Activated gamma-delta T cell treated with Interleukin-2 at 50 U/mL for 16 hours (primary cell): ENCODE measurements at regions not wholly inside any gene's neighbourhood (a gene's known extent, or its start where the extent isn't known, plus 50 kb on each side); places are given as distances from the start of the nearest gene placed in this dataset.
"Not testable (repeated sequence)": the region's sequence is repeated elsewhere in the genome, so short reads cannot be mapped to it uniquely, and the experiment has no call there.

Source experiments
- DNase-seq: peaks from one replicate; pipeline ENCODE4 v3.0.0-alpha.2; 2020

DNA sequence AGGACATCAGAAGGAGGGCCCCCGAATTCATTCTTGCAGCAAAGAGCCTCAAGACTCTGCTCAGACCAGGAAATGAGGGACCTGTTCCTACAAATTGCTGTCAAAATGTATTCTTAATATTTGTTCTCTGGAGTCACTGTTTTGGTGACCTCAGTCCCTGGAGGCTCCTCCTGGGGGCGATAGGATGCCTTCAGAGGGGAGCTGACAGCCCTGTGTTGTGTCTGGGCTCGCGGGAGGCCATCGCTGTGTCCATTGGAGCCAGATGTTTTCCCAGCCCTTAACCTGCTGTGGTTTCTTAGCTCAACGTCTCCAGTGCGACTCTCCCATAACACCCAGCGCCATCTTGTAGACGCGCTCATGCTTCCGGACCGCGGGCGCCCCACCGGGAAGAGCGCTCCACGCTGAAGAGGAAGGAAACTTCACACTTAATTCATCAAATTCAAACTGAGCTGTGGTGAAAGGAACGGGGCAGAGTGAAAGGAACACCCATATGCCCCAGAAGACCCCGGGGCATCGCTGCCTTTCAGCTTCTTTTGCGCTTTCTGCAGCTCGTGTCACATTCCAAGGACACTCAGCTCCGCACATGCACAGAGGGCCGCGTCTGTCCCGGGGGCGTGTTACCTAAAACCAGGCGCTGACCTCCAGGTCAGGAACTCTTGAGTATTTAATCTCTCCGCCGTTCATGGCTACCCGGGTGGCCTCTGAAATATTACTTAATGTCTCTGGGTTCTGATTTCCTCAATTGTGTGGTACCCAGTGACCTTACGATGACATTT, 112.3 kb upstream of the GDNF start:
- DNase-seq: no peak

DNA sequence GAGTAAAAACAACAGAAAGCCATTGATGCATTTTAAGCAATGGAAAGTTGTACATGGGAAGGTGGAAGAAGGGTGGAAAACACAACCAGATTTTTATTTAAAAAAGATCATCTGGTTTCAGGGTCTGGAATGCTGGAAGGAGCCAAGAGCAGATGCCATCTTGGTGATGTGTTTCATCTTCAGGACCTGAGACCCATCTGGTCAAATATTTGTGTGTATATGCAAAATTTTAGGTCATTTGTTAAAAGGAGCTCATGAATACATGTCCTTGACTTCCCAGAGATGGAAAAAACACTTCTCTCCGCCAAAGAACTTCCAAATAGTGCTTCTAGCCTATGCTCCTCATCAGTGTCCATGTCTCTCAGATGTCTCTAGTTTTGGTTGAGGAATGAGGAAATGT, 110.6 kb upstream of the GDNF start:
- no peak for DNase-seq

DNA sequence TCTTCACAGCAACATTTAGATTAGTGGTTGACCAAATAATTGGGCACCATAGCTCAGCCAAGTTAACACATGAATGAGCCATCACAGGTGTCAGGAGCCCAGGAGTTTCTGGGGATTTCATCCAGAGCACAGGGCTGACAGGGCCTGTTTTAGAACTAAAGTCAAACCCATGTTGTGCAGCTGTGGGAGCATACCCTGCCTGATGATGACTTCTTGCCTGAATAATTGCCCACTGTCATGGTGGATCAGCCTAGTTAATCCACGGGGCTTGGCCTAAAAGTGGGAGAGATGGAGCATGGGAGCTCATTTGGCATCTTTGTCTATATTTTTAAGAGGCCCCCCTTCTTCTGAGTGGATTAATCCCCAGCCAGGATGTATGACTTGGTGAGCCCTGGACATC, 105.6 kb upstream of the GDNF start:
- no peak for DNase-seq

DNA sequence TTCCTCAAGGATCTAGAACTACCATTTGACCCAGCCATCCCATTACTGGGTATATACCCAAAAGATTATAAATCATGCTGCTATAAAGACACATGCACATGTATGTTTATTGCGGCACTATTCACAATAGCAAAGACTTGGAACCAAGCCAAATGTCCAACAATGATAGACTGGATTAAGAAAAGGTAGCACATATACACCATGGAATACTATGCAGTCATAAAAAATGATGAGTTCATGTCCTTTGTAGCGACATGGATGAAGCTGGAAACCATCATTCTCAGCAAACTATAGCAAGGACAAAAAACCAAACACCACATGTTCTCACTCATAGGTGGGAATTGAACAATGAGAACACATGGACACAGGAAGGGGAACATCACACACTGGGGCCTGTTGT, 103.3 kb upstream of the GDNF start:
- DNase-seq: not testable (repeated sequence)

DNA sequence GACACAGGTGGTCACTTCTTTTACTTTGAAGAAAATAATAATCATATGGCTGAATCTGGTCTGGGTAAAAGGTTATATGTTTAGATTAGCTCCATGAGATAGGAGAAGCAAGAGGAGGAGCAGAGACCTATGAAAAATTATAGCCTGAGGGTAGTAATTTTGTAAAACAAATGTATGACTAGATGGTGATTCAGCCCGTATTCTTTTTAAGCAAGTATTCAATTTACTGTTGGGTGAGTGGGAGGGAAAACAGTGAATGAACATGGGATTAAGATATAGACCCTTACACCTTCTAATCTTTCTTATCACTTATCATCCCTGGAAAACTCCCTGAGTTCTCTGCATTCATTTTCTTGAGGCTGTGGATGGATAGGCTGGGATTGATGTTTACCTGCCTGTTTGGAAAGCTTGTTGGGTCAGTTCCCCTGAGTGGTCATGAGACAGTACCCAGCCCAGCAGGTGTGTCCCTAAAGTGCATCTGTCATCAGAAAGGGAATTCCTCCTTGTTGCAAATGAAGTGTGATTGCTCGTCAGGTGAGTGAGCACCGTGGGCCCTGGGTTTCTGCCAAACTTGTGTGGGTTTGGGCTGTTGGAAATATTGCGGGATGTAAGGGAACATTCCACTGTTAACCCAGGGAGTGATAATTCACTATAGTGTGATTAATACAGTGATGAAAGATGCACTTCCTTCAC, 101.2 kb upstream of the GDNF start:
- DNase-seq: no peak

DNA sequence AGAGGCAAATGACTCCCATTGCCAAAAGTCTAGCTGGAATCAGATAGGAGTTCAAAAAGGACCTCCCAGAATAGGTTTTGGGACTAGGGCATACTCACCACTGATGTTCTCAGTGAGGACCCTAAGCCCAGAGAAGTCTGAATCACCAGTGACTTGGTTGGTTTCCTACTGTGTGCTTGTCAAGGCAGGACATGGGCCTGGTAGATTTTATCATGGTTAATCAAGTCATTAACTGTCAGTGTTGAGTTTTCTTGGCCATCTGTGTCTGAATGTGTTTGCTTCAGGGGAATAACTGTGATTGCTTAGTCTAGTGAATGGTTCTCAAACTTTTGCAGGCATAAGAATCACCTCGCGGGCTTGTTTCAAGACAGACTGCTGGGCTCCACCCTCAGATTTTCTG, 99.0 kb upstream of the GDNF start:
- no peak for DNase-seq

DNA sequence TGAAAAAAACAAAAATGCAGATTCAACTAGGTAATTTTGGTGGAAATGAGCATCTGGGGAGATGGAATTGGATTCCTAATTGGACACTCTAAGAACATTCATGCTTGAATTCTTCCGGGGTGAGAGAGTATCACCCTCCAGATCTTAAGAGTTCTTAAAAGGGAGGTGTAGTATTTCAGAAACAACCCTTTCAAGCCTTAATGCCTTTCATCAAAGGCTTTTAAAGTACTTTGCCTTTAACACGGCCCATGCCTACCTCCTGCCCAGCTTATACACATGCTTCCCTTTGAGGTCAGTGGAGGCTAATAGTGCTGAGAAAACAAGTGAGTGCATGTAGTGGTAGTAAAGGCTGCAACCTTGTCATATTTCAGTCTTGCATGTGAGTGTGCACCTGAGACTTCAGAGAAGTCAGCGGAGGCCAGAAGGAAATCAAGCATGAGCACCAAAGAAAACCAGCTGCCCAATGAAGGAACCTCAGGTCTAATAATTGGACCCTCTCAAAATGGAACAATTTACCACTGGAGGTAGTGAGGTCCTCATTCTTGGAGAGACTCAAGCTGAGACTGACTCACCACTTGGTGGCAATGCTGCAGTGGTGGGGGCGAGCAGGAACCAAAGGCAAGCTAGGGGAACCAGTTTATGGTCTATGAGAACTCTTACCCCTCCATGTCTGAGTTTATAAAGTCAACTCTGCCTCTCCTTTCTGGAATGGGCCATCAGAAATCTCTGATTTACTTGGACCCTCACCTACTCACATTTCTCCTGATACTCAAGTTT, 98.4 kb upstream of the GDNF start:
- DNase-seq: no peak

DNA sequence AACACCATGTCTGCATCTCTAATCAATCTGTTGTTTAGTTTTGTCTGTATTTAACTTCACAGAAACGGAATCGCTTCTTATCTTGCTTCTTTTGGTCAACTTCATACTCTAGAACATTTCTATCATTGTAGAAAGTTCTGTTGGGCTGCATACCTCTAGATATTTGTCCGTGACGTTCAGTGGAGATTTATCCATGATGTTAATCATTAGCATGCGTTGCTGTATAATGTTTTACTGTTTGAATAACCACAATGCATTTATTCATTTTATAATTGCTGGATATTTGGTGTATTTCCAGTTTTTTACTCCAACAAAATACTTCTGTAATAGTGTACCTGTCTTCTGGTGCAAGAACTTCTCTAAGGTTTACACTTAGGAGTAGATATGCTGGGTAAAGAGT, 96.2 kb upstream of the GDNF start:
- DNase-seq: no peak

DNA sequence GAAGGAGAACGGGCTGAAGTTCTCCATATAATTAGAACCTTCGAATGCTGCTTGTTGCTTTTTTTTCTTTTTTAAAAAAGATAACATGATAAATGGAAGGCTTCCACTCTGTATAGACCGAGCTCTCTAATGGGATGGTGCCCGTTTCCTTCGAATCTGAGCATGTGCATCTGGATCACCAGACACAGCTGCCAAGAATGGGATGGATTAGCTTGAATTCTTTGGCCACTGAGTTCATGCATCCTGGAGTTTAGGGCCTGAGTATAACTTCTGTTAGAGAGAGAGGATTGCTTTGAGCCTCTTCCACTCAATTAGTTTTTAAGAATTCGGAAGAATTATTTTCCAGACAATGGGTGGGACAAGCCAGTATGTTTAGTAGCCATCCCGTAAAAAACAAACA, 93.7 kb upstream of the GDNF start:
- no peak for DNase-seq

DNA sequence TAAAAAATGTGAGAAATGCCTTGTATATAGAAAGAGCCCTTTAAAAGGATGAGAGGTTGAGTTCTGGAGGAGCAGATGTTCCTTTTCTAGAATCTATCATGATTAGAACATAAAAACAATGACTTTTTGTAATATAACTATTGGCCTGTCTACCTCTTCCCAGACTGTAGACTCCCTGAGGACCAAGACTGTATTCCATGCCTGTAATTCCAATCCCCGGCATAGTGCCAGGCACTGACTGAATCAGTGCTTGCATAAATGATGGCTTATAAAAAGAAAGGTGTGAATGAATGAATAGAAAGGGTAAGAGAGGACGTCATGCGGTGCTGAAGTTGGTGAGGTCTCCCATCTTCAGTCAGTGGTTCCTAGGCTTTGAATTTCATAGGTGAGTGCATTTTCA, 92.6 kb upstream of the GDNF start:
- DNase-seq: no peak

DNA sequence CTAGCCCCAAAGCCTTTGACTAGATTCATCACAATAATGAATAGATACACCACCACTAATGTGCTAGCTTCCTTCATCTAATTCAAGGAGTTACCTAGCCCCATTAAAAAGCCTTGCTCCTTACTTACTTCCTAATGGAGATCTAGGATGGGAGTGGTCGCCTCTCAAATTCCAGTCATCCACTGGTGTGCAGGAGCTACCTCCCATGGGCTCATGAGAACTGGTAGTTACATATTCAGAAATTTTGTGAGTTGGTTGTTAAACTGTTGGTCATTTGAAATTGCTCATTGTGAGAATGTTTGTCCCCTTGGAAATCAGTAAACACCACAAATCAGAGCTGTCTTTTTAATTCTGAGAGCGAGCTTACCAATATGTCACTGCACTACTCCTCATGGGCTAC, 91.7 kb upstream of the GDNF start:
- DNase-seq: no peak

DNA sequence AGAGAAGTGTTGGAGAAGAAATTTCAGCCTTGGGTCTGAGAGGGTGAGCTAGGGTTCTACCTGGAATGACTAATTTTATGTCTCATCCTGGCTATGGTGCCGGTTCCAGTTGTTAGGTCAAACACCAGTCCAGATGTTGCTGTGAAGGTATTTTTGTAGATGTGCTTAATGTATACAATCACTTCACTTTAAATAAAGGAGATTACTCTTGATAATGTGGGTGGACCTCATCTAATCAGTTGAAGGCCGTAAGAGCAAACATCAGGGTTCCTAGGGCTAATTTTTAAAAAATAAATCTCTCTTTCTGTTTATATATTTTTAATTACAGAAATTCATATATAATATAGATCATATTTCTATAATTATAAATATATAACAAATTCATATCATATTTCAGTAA, 90.5 kb upstream of the GDNF start:
- no peak for DNase-seq

DNA sequence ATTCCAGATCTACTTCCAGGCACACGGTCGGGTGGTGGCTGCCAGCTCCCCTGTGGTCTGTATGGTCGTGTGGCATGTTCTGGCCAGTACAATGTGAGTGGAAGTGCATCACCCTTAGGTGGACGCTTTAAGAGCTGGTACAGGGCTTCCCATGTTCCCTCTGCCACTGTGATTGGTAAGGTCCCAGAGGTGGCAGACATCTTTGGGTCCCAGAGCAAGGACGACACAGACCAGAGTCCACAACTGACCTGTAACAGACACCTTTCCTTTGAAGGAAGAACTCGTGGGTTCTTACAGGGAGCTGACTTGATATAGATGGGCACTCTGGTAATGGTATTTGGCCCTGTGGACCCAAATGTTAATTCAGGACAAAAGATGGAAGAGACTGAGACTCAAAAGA, 90.0 kb upstream of the GDNF start:
- DNase-seq: no peak

DNA sequence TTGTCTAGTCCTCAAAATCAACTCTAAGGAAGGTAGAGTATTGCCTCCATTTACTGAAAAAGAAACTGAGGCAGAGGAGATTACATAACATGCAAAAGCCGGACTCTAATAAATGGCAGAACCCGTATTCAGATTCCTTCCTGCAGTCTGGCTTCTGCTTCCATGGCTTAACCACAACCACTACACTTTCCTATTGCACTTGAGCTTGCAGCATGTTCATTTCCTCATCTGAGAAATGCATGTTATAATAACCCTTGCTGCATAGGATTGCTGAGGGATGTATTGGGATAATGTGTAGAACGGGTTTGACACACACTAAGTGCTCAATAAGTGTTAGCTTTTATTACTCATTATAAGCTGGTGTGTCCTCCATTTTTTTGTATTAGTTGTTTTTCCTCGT, 87.9 kb upstream of the GDNF start:
- not testable (repeated sequence) for DNase-seq

DNA sequence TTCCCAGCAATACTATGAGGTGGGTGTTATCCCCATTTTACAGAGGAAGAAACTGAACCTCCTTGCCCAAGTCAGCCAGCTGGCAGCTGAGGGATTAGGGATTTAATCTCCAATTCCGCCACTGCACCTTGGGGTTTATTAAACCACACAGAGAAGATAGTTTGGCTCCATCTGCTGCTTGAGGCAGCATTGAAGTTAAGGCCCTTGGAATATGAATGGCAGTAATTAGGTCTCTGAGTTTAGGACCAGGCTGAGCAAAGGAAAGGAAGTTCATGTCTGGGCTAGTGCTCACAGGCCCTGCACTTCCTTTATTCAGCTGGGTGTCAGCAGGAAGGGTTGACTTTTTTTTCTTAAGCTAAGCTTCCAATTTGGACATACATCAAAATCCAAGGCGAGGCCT, 86.9 kb upstream of the GDNF start:
- no peak for DNase-seq

DNA sequence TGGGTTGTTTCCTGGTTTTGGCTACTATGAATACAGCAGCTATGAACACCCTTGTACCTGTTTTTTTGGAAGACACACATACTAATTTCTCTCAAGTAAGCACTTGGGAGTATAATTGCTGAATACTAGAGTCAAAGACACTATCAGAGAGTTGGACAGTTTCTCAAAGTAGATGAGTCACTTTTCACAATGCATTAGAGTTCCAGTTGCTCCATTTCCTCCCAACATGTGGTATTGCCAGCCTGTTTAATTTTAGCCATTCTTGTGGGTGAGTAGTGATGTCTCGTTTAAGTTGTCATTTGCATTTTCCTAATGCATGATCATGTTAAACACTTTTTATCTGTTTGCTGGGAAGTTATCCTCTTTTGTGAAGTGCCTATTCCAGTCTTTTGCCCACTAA, 81.6 kb upstream of the GDNF start:
- DNase-seq: no peak

DNA sequence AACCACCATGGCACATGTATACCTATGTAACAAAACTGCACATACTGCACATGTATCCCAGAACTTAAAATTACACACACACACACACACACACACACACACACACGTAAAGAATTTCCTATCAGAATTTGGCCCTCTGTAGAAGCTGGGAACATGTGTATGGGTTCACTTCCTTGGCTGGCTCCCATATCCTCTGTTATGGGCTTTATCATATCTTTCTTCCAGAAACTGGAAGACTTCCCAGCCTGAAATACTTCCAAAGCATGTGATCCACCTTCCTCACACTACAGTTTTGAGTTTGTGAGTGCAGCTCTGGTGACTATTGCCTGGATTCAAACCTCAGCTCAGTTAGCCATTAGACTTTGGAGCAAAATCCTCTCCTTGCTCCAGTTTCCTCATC, 78.6 kb upstream of the GDNF start:
- DNase-seq: no peak

DNA sequence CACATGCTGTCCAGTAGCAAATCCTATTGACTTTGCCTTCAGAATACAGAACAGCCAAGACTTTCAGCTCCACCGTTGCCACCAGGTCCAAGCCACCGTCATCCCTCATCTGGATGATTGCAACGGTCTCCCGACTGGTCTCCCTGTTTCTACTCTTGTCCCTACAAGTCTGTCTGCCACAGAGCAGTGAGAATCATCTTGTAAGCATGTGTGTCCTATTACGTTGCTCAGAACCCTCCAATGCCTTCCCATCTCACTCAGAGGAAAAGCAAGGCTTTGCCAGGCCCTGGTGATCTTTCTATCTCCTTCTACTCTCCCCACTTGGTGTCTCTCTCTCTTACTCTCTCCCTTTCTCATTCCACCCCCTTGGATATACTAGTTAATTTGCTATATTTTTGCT, 76.7 kb upstream of the GDNF start:
- no peak for DNase-seq

DNA sequence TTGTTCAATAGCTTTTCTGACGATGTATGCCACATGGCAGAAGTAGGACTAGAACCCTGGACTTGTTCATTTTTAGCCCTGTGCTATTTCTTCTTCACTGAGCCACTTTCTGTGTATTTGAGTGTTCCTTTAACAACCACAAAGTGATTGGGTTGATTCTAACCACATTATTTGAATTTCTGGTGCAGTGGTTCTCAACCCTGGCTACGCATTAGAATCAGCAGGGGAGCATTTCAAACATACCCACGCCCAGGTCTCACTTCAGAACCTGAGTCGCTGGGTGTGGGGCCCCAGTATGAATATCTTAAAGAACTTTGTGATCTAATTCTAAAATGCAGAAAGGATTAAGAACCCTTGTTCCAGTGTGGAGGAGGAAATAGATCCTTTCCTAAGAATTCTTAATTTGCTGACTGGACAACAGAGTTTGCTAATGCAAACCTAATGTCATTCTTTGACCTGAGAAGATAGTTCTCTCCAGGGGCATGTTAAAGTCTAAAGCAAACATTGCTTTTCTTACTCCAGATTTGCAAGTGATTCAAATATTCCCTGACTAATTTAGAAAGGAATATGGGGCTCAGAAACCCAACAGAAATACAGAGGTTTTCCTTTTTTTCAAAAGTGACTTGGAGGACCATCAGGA, 75.4 kb upstream of the GDNF start:
- no peak for DNase-seq

DNA sequence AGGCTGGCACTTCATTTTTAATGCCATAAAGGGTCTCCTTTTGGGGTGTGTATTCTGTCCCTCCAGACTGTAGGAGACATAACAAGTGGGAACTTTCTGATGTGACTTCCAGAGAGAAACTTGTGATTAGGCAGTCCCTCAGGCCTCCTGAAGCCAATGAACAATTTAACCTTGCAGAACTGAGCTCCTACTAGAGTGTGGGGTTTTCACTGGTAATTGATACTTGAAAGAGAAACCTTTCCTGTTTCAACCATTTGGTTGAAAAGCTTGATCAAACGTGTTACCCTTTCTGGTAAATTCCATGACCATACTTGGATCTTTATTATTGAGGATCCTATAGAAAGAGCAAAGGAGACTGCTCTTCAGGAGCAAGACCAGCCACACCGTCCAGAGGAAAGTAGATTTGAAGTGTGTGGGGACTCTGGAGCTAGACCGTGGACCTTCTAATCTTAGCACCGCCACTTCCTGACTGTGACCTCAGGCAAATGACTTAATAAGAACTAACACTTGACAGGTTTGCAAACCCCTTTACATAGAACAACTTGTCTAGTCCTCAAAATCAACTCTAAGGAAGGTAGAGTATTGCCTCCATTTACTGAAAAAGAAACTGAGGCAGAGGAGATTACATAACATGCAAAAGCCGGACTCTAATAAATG, 69.9 kb upstream of the GDNF start:
- DNase-seq: not testable (repeated sequence)

DNA sequence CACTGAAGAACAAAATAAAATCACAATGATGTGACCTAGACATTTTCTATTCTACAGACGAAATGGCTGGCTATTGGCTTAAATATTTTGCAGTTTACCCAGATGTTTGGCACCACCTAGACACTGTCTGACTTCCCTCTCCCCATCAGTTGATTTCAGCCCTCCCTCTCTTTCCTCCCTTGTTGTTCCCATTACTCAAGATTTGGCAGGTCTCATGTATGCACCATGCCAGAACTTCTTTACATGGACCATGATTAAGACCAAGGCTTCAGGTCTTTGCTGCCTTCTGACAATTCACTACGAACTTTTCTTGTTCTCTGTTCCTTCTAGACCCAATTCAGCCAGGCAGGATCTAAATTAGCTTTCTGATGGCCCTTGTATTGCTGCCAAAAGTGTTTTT, 66.6 kb upstream of the GDNF start:
- no peak for DNase-seq

DNA sequence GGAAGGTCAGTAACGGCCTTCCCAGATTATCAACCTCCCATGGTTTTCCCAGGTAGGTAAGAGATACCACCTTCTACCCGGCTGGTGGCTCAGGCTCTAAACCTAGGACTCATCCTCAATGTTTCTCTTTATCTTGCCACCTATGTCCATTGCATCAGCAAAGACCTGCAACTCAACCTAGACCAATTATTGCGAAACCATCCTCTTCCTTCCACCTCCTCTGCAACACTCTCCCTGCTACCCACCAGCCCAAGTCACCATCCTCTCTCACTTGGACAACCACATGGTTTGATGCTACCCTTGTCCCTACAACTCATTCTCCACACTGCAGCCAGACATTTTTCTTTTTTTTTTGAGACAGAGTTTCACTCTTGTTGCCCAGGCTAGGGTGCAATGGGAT, 65.4 kb upstream of the GDNF start:
- DNase-seq: no peak

DNA sequence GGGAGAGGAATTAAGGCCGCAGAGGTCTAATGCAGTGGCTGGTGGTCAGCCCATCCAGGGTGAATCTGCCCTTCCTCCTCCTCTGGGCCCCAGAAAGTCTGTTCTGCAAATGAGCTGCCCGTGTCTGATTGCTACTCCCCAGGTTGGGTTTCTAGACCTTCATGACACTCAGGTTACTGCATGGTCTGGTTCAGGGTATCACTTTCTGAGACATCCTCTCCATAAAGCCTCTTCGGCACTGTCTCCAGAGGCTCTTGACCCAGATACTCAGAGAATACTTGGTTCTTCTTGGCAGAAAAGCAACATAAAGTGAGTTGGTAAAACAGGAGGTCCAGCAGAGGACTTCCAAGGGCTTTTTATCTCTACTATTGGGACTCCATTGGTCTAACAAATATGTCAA, 62.5 kb upstream of the GDNF start:
- DNase-seq: no peak
